Midbrain (tissue), 1 donor: ENCODE measurements at regions not wholly inside any gene's neighbourhood (a gene's known extent, or its start where the extent isn't known, plus 50 kb on each side); places are given as distances from the start of the nearest gene placed in this dataset.
"Not testable (repeated sequence)": the region's sequence is repeated elsewhere in the genome, so short reads cannot be mapped to it uniquely, and the experiment has no call there.

Experiments used
- DNase-seq: peaks from one replicate; lab custom pipeline; 2025; lab: John Stamatoyannopoulos, UW

- DNase-seq: no peak
Observed at GRCh38 chr1:208465786-208466590, 221.8 kb upstream of the PLXNA2 start.

- DNase-seq: no peak
Observed at GRCh38 chr1:208467151-208467780, 223.1 kb upstream of the PLXNA2 start.

GRCh38 chr1:208475449-208475848 lies 231.3 kb upstream of the PLXNA2 start:
- no peak for DNase-seq

- no peak for DNase-seq
Observed at GRCh38 chr1:208475951-208476845, 232.0 kb upstream of the PLXNA2 start.

GRCh38 chr1:208476846-208477170 lies 232.6 kb upstream of the PLXNA2 start:
- DNase-seq: no peak

GRCh38 chr1:208479435-208479834 lies 235.3 kb upstream of the PLXNA2 start:
- no peak for DNase-seq

GRCh38 chr1:208485512-208485911 lies 241.3 kb upstream of the PLXNA2 start:
- DNase-seq: no peak

GRCh38 chr1:208486677-208487076 lies 242.5 kb upstream of the PLXNA2 start:
- no peak for DNase-seq

- DNase-seq: not testable (repeated sequence)
Observed at GRCh38 chr1:208488432-208488831, 244.2 kb upstream of the PLXNA2 start.

GRCh38 chr1:208496467-208497371 lies 252.5 kb upstream of the PLXNA2 start:
- DNase-seq: no peak

- DNase-seq: no peak
Observed at GRCh38 chr1:208497866-208498541, 253.8 kb upstream of the PLXNA2 start.

GRCh38 chr1:208499026-208499425 lies 254.8 kb upstream of the PLXNA2 start:
- no peak for DNase-seq

GRCh38 chr1:208499601-208500000 lies 255.4 kb upstream of the PLXNA2 start:
- DNase-seq: no peak

GRCh38 chr1:208500375-208500774 lies 256.2 kb upstream of the PLXNA2 start:
- DNase-seq: no peak

- no peak for DNase-seq
Observed at GRCh38 chr1:208501542-208501941, 257.4 kb upstream of the PLXNA2 start.

- no peak for DNase-seq
Observed at GRCh38 chr1:208503787-208504186, 259.6 kb upstream of the PLXNA2 start.

- DNase-seq: no peak
Observed at GRCh38 chr1:208506812-208507211, 262.6 kb upstream of the PLXNA2 start.

- DNase-seq: no peak
Observed at GRCh38 chr1:208509072-208509471, 264.9 kb upstream of the PLXNA2 start.

- DNase-seq: no peak
Observed at GRCh38 chr1:208510192-208510952, 266.2 kb upstream of the PLXNA2 start.

- DNase-seq: no peak
Observed at GRCh38 chr1:208511242-208511860, 267.2 kb upstream of the PLXNA2 start.
